Stomach (tissue), 4 donors: ENCODE measurements at regions not wholly inside any gene's neighbourhood (a gene's known extent, or its start where the extent isn't known, plus 50 kb on each side); places are given as distances from the start of the nearest gene placed in this dataset.

Experiments used
- CTCF ChIP-seq, 7 experiments: fragments of 450-650 bp in 4 of 7; fragments of 200-600 bp in 3 of 7; sonication (generic) in 3 of 7; IDR thresholded peaks; one replicate each; pipeline ENCODE4 v1.5.1; 2016 to 2019; ENCODE audit warnings: antibody characterized with exemption in 7 of 7, control low read depth in 2 of 7, mild to moderate bottlenecking in 1 of 7
- EP300 ChIP-seq: sonication (generic); formaldehyde crosslinking; IDR thresholded peaks from one replicate; pipeline ENCODE4 v1.6.1; 2017; ENCODE audit warnings: antibody characterized with exemption
- POLR2A ChIP-seq, 4 donors: fragments of 450-650 bp; IDR thresholded peaks; one replicate each; pipeline ENCODE4 v1.6.1; 2016; ENCODE audit warnings: antibody characterized with exemption in 4 of 4, control low read depth in 2 of 4, mild to moderate bottlenecking in 1 of 4, moderate library complexity in 1 of 4
- POLR2AphosphoS5 ChIP-seq, 3 donors: sonication (generic); formaldehyde crosslinking; IDR thresholded peaks; one replicate each; pipeline ENCODE4 v1.6.1; 2016; ENCODE audit warnings: antibody characterized with exemption in 3 of 3

GRCh38 chr3:182018361-182018760, 306.6 kb downstream of the SOX2 start:
- TF ChIP-seq CTCF (IDR thresholded peaks at IDR 0.05) (no peak), POLR2AphosphoS5 (IDR thresholded peaks at IDR 0.05) (no peak), POLR2A (IDR thresholded peaks at IDR 0.05) (no peak), EP300 (no peak)
